Activated CD4-positive, alpha-beta T cell treated with anti-CD3 and anti-CD28 coated beads, Interleukin-2, amount 50 U/mL, for 4 hours (primary cell): ENCODE measurements at regions not wholly inside any gene's neighbourhood (a gene's known extent, or its start where the extent isn't known, plus 50 kb on each side); places are given as distances from the start of the nearest gene placed in this dataset.
"Not testable (repeated sequence)": the region's sequence is repeated elsewhere in the genome, so short reads cannot be mapped to it uniquely, and the experiment has no call there.

Experiments used
- DNase-seq, 2 experiments: peaks; one replicate each; pipeline ENCODE4 v3.0.0-alpha.2; 2020

GRCh38 chr3:102038477-102039142, 189.3 kb downstream of the NFKBIZ start:
- DNase-seq, result no peak

GRCh38 chr3:102040144-102040543, 190.8 kb downstream of the NFKBIZ start:
- DNase-seq, result not testable (repeated sequence)

GRCh38 chr3:102053375-102053989, 204.2 kb downstream of the NFKBIZ start:
- no peak for DNase-seq

- DNase-seq, result no peak
Observed at GRCh38 chr3:102054543-102055080, 205.3 kb downstream of the NFKBIZ start.

- no peak for DNase-seq
Observed at GRCh38 chr3:102057781-102058421, 208.6 kb downstream of the NFKBIZ start.

GRCh38 chr3:102059145-102059943, 210.0 kb downstream of the NFKBIZ start:
- DNase-seq, result no peak

GRCh38 chr3:102060814-102061213, 211.5 kb downstream of the NFKBIZ start:
- no peak for DNase-seq

- DNase-seq, result no peak
Observed at GRCh38 chr3:102063572-102063971, 214.3 kb downstream of the NFKBIZ start.

GRCh38 chr3:102066470-102066869, 217.2 kb downstream of the NFKBIZ start:
- no peak for DNase-seq

- no peak for DNase-seq
Observed at GRCh38 chr3:102068327-102068726, 219.0 kb downstream of the NFKBIZ start.

GRCh38 chr3:102068736-102069135, 219.4 kb downstream of the NFKBIZ start:
- no peak for DNase-seq

- no peak for DNase-seq
Observed at GRCh38 chr3:102069211-102069662, 219.9 kb downstream of the NFKBIZ start.

GRCh38 chr3:102074946-102075345, 225.6 kb downstream of the NFKBIZ start:
- DNase-seq, result no peak

GRCh38 chr3:102078401-102078800, 229.1 kb downstream of the NFKBIZ start:
- no peak for DNase-seq

- peak in 1 of 2 experiments; percentile 8 for DNase-seq
Observed at GRCh38 chr3:102078854-102079808, 229.8 kb downstream of the NFKBIZ start.

GRCh38 chr3:102079809-102080197, 230.5 kb downstream of the NFKBIZ start:
- DNase-seq, result peak in 1 of 2 experiments; percentile 7

GRCh38 chr3:102081572-102082289, 232.4 kb downstream of the NFKBIZ start:
- DNase-seq, result no peak

- no peak for DNase-seq
Observed at GRCh38 chr3:102083473-102083872, 234.2 kb downstream of the NFKBIZ start.

GRCh38 chr3:102084006-102084405, 234.7 kb downstream of the NFKBIZ start:
- DNase-seq, result no peak

GRCh38 chr3:102084704-102085103, 235.4 kb downstream of the NFKBIZ start:
- no peak for DNase-seq
